NOMO-1 treated with DMSO at 0.1 percent for 48 hours (cell line): ENCODE measurements at regions not wholly inside any gene's neighbourhood (a gene's known extent, or its start where the extent isn't known, plus 50 kb on each side); places are given as distances from the start of the nearest gene placed in this dataset.

Source experiments
- DNase-seq: peaks from one replicate; lab custom pipeline; 2025; ENCODE audit not compliant: unreplicated experiment; lab: John Stamatoyannopoulos, UW

DNA sequence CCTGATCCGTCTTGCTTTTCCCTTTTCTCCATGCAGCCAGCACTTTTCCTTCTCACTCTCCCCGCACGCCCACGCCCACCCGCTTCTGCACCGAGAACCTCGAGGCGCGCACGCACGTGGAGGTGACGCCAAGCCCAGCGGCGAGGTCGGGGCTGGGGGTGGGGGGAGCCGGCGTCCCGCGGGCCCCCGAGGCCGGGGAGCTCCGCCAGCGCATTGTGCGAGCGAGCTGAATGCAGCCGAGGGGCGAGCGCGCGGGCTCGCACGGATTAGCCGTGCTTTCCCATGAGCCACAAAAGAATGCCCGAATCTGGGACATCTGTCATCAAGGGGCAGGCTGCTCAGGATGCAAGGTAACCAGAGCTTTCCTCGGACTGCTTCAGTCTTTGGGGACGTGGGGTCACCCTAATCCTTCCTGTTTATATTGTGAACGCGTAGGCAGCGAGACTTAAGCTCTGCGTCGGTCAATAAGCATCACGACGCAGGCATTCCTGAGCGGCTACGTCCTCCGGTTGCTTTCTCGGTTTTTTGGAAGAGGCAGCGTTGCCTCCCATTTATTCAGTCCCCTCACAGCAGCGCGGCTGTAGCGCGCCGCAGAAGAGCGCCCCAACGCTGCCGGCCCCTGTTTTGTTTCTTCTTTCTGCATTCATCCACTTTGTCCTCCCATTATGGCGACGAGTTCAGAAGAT is 67.3 kb upstream of the AKT3 start:
- peak; percentile 39 for DNase-seq

DNA sequence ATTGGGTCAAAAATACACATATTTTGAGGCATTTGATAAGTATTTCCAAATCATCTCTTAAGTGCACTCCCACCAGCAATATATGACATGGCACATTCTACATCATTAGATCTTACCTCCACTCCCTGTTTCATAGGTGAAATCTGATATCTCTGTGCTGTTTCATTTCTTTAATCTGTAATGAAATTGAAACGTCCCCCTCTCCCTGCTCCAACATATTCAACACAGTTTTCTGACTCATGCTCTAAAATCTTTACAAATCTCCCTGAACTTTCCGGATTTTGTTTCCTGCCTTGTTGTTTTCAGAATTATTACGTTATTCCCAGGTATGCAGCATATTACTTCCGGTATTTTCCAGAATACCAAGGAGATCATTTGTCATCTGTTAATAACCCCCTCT is 66.1 kb upstream of the AKT3 start:
- DNase-seq, result no peak

- DNase-seq, result no peak
These were observed 62.3 kb upstream of the AKT3 start for GRCh38 chr1:243912347-243912746.

GRCh38 chr1:243910607-243911006 is 60.6 kb upstream of the AKT3 start:
- peak; percentile 85 for DNase-seq

DNA sequence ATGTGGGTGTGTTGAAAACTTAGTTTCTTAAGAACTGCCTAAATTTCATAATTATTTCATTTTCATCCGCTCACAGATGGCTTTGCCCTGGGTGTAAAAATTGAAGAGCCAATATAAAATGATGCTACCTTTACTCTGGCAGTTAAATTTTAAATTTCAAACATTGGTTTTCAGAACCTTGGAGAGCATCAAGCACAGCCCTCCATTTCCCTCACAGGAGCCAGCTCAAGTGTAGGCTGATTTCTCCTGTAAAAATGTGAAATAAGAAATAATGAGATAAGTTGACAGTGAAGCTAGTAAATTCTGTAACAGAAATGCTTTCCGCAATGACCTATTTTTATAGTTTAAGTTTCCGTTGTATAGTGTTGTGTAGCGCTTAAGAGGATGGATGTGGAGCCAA is 53.9 kb upstream of the AKT3 start:
- no peak for DNase-seq

DNA sequence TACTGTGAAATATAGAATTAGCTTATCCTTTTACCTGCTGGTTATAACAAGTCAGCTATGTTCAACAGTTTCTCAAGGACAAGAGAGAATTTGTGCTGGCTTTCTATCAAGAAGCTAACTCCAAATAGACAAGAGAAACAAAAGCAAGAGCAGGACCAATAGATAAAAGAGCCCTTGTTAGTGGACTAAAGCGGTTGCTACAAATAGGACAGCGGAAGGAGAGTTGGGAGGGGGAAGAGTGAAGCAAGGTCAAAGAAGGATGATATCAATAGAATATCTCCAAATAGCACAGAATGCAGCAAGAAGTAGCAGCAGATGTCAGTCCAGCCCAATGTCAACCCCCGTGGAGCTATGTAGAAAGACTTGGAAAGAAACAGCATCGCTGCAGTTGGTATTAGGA is 53.0 kb upstream of the AKT3 start:
- no peak for DNase-seq

DNA sequence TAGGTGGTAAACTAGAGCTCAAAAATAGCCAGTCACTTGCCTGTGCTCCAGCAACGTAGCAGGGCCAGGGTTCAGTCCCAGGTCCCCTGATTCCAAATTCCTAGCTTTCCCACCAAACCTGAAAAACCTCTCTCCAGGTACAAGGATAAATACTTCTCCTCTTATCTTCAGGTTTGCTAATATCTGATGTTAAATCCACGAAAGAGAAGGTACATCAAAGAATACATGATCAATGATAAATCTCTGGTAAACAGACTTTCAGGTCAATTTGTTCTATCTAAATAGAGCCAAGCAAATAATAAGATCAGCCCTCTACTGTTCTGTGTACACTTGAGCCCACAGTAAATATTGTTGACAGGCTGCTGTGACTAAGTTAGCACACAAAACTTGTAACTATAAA is 52.1 kb upstream of the AKT3 start:
- DNase-seq, result no peak
